H1 (cell line): ENCODE measurements at regions not wholly inside any gene's neighbourhood (a gene's known extent, or its start where the extent isn't known, plus 50 kb on each side); places are given as distances from the start of the nearest gene placed in this dataset.

Experiments
- CHD1 ChIP-seq: IDR thresholded peaks from 2 replicates; pipeline ENCODE4 v1.6.1; 2012; ENCODE audit warnings: low read depth, low read length, improper control_type of control experiment
- CHD2 ChIP-seq: IDR thresholded peaks from 2 replicates; pipeline ENCODE4 v1.6.1; 2012; ENCODE audit warnings: low read length, improper control_type of control experiment
- CHD7 ChIP-seq: fragments of 300-600 bp; sonication (generic); IDR thresholded peaks from 2 replicates; pipeline ENCODE4 v1.7.1; 2012; ENCODE audit warnings: low read length, moderate library complexity, mild to moderate bottlenecking, inconsistent platforms; ENCODE audit not compliant: insufficient replicate concordance
- CTCF ChIP-seq, 3 experiments: IDR thresholded peaks; 1 replicate in 2 of 3; 2 replicates in 1 of 3; pipeline versions ENCODE4 v1.5.1 to v1.6.1; 2011; ENCODE audit warnings: low read length in 3 of 3, mild to moderate bottlenecking in 3 of 3, inconsistent platforms in 2 of 3, low read depth in 1 of 3, moderate library complexity in 1 of 3; ENCODE audit not compliant: insufficient read depth in 1 of 3; ENCODE audit errors: control extremely low read depth in 1 of 3
- NRF1 ChIP-seq: IDR thresholded peaks from 2 replicates; pipeline ENCODE4 v1.6.1; 2011; ENCODE audit warnings: mild to moderate bottlenecking, low read depth, low read length, improper control_type of control experiment
- RAD21 ChIP-seq, 2 experiments: IDR thresholded peaks in 1 of 2; conservative IDR thresholded peaks in 1 of 2; 2 replicates each; pipeline ENCODE4 v1.6.1; 2011; ENCODE audit warnings: low read depth in 2 of 2, low read length in 2 of 2, improper control_type of control experiment in 1 of 2, inconsistent platforms in 1 of 2, mild to moderate bottlenecking in 1 of 2, moderate library complexity in 1 of 2
- SIX5 ChIP-seq: IDR thresholded peaks from 2 replicates; pipeline ENCODE4 v1.6.1; 2011; ENCODE audit warnings: mild to moderate bottlenecking, low read depth, low read length
- SP1 ChIP-seq: IDR thresholded peaks from 2 replicates; pipeline ENCODE4 v1.6.1; 2011; ENCODE audit warnings: low read depth, low read length
- TCF12 ChIP-seq: IDR thresholded peaks from 2 replicates; pipeline ENCODE4 v1.6.1; 2011; ENCODE audit warnings: low read depth, mild to moderate bottlenecking, low read length
- YY1 ChIP-seq: IDR thresholded peaks from 2 replicates; pipeline ENCODE4 v1.6.1; 2011; ENCODE audit warnings: low read depth, mild to moderate bottlenecking, low read length

GRCh38 chr1:30450818-30451233 is 272.6 kb downstream of the MATN1 start (continued):
- TF ChIP-seq CHD7: no peak
- TF ChIP-seq CHD2: no peak
- no peak for TF ChIP-seq SP1
- no peak for TF ChIP-seq NRF1
- no peak for TF ChIP-seq TCF12
- no peak; a peak in 1 of 4 replicates for TF ChIP-seq RAD21 (IDR thresholded peaks at IDR 0.05 in 1 of 2, conservative IDR thresholded peaks at IDR 0.05 in 1 of 2; ENCODE audit: low read depth in 2 of 2, low read length in 2 of 2)
- TF ChIP-seq CHD1: no peak
- TF ChIP-seq CTCF (IDR thresholded peaks at IDR 0.05; ENCODE audit: control extremely low read depth in 1 of 3, insufficient read depth in 1 of 3, low read depth in 1 of 3, low read length in 3 of 3): no peak; a peak in 1 of 4 replicates
- no peak for TF ChIP-seq SIX5
- TF ChIP-seq YY1: no peak
